H1 (cell line): ENCODE measurements at regions not wholly inside any gene's neighbourhood (a gene's known extent, or its start where the extent isn't known, plus 50 kb on each side); places are given as distances from the start of the nearest gene placed in this dataset.

ENCODE experiments used
- CTCF ChIA-PET: fragments of 300-600 bp; sonication (Branson Sonifier 250); formaldehyde crosslinking; loops from one replicate; lab custom pipeline; 2021; ENCODE audit not compliant: partially characterized antibody; lab: Charles Lee
- POLR2A ChIA-PET: fragments of 300-600 bp; sonication (Branson Sonifier 250); formaldehyde crosslinking; loops from one replicate; lab custom pipeline; 2021; ENCODE audit warnings: inconsistent platforms; ENCODE audit not compliant: partially characterized antibody; lab: Charles Lee
- DNase-seq, 2 experiments: peaks; one replicate each; pipeline versions ENCODE4 v3.0.0 to v3.0.0-alpha.2; 2010 to 2022; ENCODE audit warnings: low spot score in 2 of 2, low read depth in 1 of 2, mixed read lengths in 1 of 2
- FAIRE-seq: peaks from 2 replicates; lab custom pipeline; 2011; peaks lifted over from hg19 to GRCh38; lab: Jason Lieb, UNC
- H2AFZ ChIP-seq: 2 replicates; pipeline ENCODE4 v1.8.1; 2012; ENCODE audit warnings: low read length, inconsistent platforms
- H2AK5ac ChIP-seq: 2 replicates; pipeline ENCODE4 v1.6.1; 2013; ENCODE audit warnings: low read depth, low read length
- H2BK120ac ChIP-seq: replicated peaks from 2 replicates; pipeline ENCODE3; 2013; ENCODE audit warnings: low read depth, low read length, inconsistent platforms
- H2BK12ac ChIP-seq: 2 replicates; pipeline ENCODE4 v1.6.1; 2013; ENCODE audit warnings: low read depth, low read length
- H2BK15ac ChIP-seq: 2 replicates; pipeline ENCODE4 v1.6.1; 2013; ENCODE audit warnings: low read length
- H2BK20ac ChIP-seq: 2 replicates; pipeline ENCODE4 v1.6.1; 2013; ENCODE audit warnings: low read length
- H2BK5ac ChIP-seq: 2 replicates; pipeline ENCODE4 v1.6.1; 2013; ENCODE audit warnings: low read depth, low read length
- H3K14ac ChIP-seq: 2 replicates; pipeline ENCODE4 v1.6.1; 2013; ENCODE audit warnings: inconsistent platforms; ENCODE audit not compliant: insufficient read length
- H3K18ac ChIP-seq: 2 replicates; pipeline ENCODE4 v1.6.1; 2013; ENCODE audit warnings: low read length; ENCODE audit errors: extremely low read depth
- H3K23ac ChIP-seq: 2 replicates; pipeline ENCODE4 v1.6.1; 2013; ENCODE audit warnings: inconsistent platforms; ENCODE audit not compliant: insufficient read length
- H3K23me2 ChIP-seq: 2 replicates; pipeline ENCODE4 v1.6.1; 2013; ENCODE audit warnings: low read depth, low read length
- H3K27ac ChIP-seq: 2 replicates; pipeline ENCODE4 v1.6.1; 2011; ENCODE audit warnings: low read depth, low read length, inconsistent platforms
- H3K27me3 ChIP-seq, 4 experiments: replicated peaks in 1 of 4; 1 replicate in 1 of 4; 2 replicates in 3 of 4; pipeline versions ENCODE4 v1.6.1 to v1.8.1; 2011 to 2013; ENCODE audit warnings: low read length in 3 of 4, mild to moderate bottlenecking in 3 of 4, inconsistent platforms in 2 of 4, mixed read lengths in 2 of 4, moderate library complexity in 1 of 4; ENCODE audit not compliant: control insufficient read depth in 3 of 4, insufficient read depth in 3 of 4; ENCODE audit errors: extremely low read depth in 1 of 4
- H3K36me3 ChIP-seq, 4 experiments: 2 replicates each; pipeline versions ENCODE4 v1.6.1 to v1.8.1; 2011 to 2013; ENCODE audit warnings: mild to moderate bottlenecking in 4 of 4, low read length in 3 of 4, moderate library complexity in 2 of 4, control low read depth in 1 of 4, inconsistent platforms in 1 of 4; ENCODE audit not compliant: insufficient read depth in 4 of 4, control insufficient read depth in 2 of 4
- H3K4ac ChIP-seq: replicated peaks from 2 replicates; pipeline ENCODE3; 2013; ENCODE audit warnings: low read length, low read depth, mixed read lengths, inconsistent platforms; ENCODE audit not compliant: insufficient read length
- H3K4me1 ChIP-seq, 4 experiments: replicated peaks in 1 of 4; 1 replicate in 1 of 4; 2 replicates in 3 of 4; pipeline versions ENCODE4 v1.6.1 to v1.8.1; 2011 to 2013; ENCODE audit warnings: low read length in 3 of 4, inconsistent platforms in 2 of 4, mixed read lengths in 1 of 4; ENCODE audit not compliant: insufficient read depth in 4 of 4, control insufficient read depth in 3 of 4
- H3K4me2 ChIP-seq, 2 experiments: 2 replicates each; pipeline versions ENCODE4 v1.6.1 to v1.8.1; 2011 to 2013; ENCODE audit warnings: low read depth in 2 of 2, low read length in 2 of 2, control low read depth in 1 of 2, inconsistent platforms in 1 of 2, mild to moderate bottlenecking in 1 of 2; ENCODE audit not compliant: insufficient read depth in 1 of 2
- H3K4me3 ChIP-seq, 4 experiments: fragments of 200-600, 300-600 bp in 1 of 4; sonication (generic), shearing (Covaris generic), sonication (Bioruptor Twin) in 1 of 4; 2 replicates each; pipeline versions ENCODE4 v1.5.1 to v1.8.1; 2011 to 2016; ENCODE audit warnings: low read length in 4 of 4, low read depth in 3 of 4, control low read depth in 2 of 4, inconsistent platforms in 2 of 4, mild to moderate bottlenecking in 2 of 4, mixed read lengths in 1 of 4, moderate library complexity in 1 of 4; ENCODE audit not compliant: insufficient read depth in 2 of 4; ENCODE audit errors: extremely low read depth in 1 of 4
- H3K56ac ChIP-seq: replicated peaks from 2 replicates; pipeline ENCODE3; 2013; ENCODE audit warnings: low read depth, mild to moderate bottlenecking, mixed read lengths, low read length, inconsistent platforms; ENCODE audit not compliant: insufficient read length
- H3K79me1 ChIP-seq: 2 replicates; pipeline ENCODE4 v1.6.1; 2013; ENCODE audit warnings: low read depth, low read length, control low read depth
- H3K79me2 ChIP-seq, 2 experiments: 2 replicates each; pipeline versions ENCODE4 v1.6.1 to v1.8.1; 2012 to 2013; ENCODE audit warnings: low read length in 2 of 2, mild to moderate bottlenecking in 2 of 2, inconsistent platforms in 1 of 2; ENCODE audit not compliant: insufficient read depth in 2 of 2, control insufficient read depth in 1 of 2
- H3K9ac ChIP-seq, 4 experiments: replicated peaks in 1 of 4; 1 replicate in 1 of 4; 2 replicates in 3 of 4; pipeline versions ENCODE4 v1.6.1 to v1.8.1; 2011 to 2013; ENCODE audit warnings: low read depth in 3 of 4, low read length in 3 of 4, control low read depth in 2 of 4, mild to moderate bottlenecking in 2 of 4, moderate library complexity in 2 of 4, inconsistent platforms in 1 of 4; ENCODE audit errors: extremely low read depth in 1 of 4
- H3K9me3 ChIP-seq, 2 experiments: 2 replicates each; pipeline versions ENCODE4 v1.6.1 to v1.8.1; 2012 to 2013; ENCODE audit warnings: mild to moderate bottlenecking in 2 of 2, moderate library complexity in 2 of 2, control low read depth in 1 of 2, inconsistent platforms in 1 of 2, low read depth in 1 of 2, low read length in 1 of 2, mixed read lengths in 1 of 2; ENCODE audit not compliant: insufficient read depth in 2 of 2
- H4K20me1 ChIP-seq, 2 experiments: replicated peaks in 1 of 2; 2 replicates each; pipeline versions ENCODE3 to v1.8.1; 2011 to 2013; ENCODE audit warnings: inconsistent platforms in 2 of 2, low read length in 2 of 2, mild to moderate bottlenecking in 1 of 2; ENCODE audit not compliant: insufficient read depth in 2 of 2, control insufficient read depth in 1 of 2
- H4K5ac ChIP-seq: 2 replicates; pipeline ENCODE4 v1.6.1; 2013; ENCODE audit warnings: low read length, low read depth, mixed read lengths, inconsistent platforms; ENCODE audit not compliant: insufficient read length
- H4K8ac ChIP-seq: 2 replicates; pipeline ENCODE4 v1.8.0; 2013; ENCODE audit warnings: mild to moderate bottlenecking, moderate library complexity, low read length, inconsistent platforms; ENCODE audit not compliant: insufficient read depth; ENCODE audit errors: extremely low read depth
- H4K91ac ChIP-seq: replicated peaks from 2 replicates; pipeline ENCODE3; 2013; ENCODE audit warnings: low read length, mixed read lengths, inconsistent platforms; ENCODE audit not compliant: insufficient read length
- CEBPB ChIP-seq: IDR thresholded peaks from 2 replicates; pipeline ENCODE4 v1.6.1; 2012; ENCODE audit warnings: low read depth, low read length
- KDM5A ChIP-seq: fragments of 200-600 bp; IDR thresholded peaks from 2 replicates; pipeline ENCODE4 v1.7.1; 2012; ENCODE audit warnings: mild to moderate bottlenecking, low read length, inconsistent platforms, mixed read lengths
- SRF ChIP-seq: IDR thresholded peaks from 2 replicates; pipeline ENCODE4 v1.6.1; 2011; ENCODE audit warnings: mild to moderate bottlenecking, low read depth, low read length, moderate library complexity
- TAF1 ChIP-seq: IDR thresholded peaks from 2 replicates; pipeline ENCODE4 v1.6.1; 2011; ENCODE audit warnings: mild to moderate bottlenecking, low read depth, low read length
- WGBS, 2 experiments: shearing (Covaris generic) in 1 of 2; methylation state at CpG; one replicate each; pipeline versions ENCODE4 v1.1.6 to v1.1.7; 2013 to 2015; ENCODE audit warnings: low lambda C conversion rate in 2 of 2, mixed read lengths in 2 of 2, inconsistent platforms in 1 of 2, low coverage in 1 of 2, missing lambda C conversion rate in 1 of 2; ENCODE audit not compliant: insufficient replicate concordance in 2 of 2, insufficient coverage in 1 of 2, insufficient read length in 1 of 2; ENCODE audit errors: extremely low coverage in 1 of 2, missing lambda C conversion rate in 1 of 2; 5-methylcytosine and 5-hydroxymethylcytosine counted together

GRCh38 chr4:179353786-179354185, 1911.5 kb upstream of the AGA start:
- H4K5ac ChIP-seq: no peak overlapping the region
- no peaks in the 10 kb centered on the region for H3K27me3 ChIP-seq
- WGBS, 2 experiments: 87% methylated on average over 3 of the region's 3 CpGs; no CpG with 5 or more reads in 1 of the 2 experiments
- H3K56ac ChIP-seq: no peak overlapping the region
- POLR2A ChIA-PET: no interaction called here
- no peak overlapping the region for H2BK120ac ChIP-seq
- no peaks in the 10 kb centered on the region for H3K4me1 ChIP-seq
- H4K8ac ChIP-seq: no peak overlapping the region
- no peak overlapping the region for H3K18ac ChIP-seq
- H3K36me3 ChIP-seq: no peaks in the 10 kb centered on the region; a peak in 1 of 8 replicates
- H4K20me1 ChIP-seq: no peaks in the 10 kb centered on the region
- no peaks in the 10 kb centered on the region for H3K79me2 ChIP-seq
- no peak overlapping the region for H2AFZ ChIP-seq
- no peak overlapping the region for H2BK12ac ChIP-seq
- no peak overlapping the region for H2AK5ac ChIP-seq
- H3K79me1 ChIP-seq: no peaks in the 10 kb centered on the region
- H4K91ac ChIP-seq: no peak overlapping the region
- no peak overlapping the region for H3K23ac ChIP-seq
- H2BK20ac ChIP-seq: no peak overlapping the region
- H3K4me3 ChIP-seq: no peak overlapping the region
- H3K23me2 ChIP-seq: no peaks in the 10 kb centered on the region
- FAIRE-seq (no peak), DNase-seq (no peak)
- no peak overlapping the region for H3K27ac ChIP-seq
- H2BK5ac ChIP-seq: no peak overlapping the region
- no peaks in the 10 kb centered on the region for H3K9me3 ChIP-seq
- no peak overlapping the region for H3K4ac ChIP-seq
- CTCF ChIA-PET: no interaction called here
- H2BK15ac ChIP-seq: no peak overlapping the region
- H3K4me2 ChIP-seq: no peak overlapping the region
- H3K9ac ChIP-seq: no peak overlapping the region
- H3K14ac ChIP-seq: no peak overlapping the region
- TF ChIP-seq SRF (no peak), TAF1 (no peak), KDM5A (no peak), CEBPB (no peak)
